ENCODE measurements at regions not wholly inside any gene's neighbourhood (a gene's known extent, or its start where the extent isn't known, plus 50 kb on each side); places are given as distances from the start of the nearest gene placed in this dataset.
A peak's percentile ranks its signal among the peaks of the same experiment; 100 is the strongest.
"Not testable (repeated sequence)": the region's sequence is repeated elsewhere in the genome, so short reads cannot be mapped to it uniquely, and the experiment has no call there.

DNA sequence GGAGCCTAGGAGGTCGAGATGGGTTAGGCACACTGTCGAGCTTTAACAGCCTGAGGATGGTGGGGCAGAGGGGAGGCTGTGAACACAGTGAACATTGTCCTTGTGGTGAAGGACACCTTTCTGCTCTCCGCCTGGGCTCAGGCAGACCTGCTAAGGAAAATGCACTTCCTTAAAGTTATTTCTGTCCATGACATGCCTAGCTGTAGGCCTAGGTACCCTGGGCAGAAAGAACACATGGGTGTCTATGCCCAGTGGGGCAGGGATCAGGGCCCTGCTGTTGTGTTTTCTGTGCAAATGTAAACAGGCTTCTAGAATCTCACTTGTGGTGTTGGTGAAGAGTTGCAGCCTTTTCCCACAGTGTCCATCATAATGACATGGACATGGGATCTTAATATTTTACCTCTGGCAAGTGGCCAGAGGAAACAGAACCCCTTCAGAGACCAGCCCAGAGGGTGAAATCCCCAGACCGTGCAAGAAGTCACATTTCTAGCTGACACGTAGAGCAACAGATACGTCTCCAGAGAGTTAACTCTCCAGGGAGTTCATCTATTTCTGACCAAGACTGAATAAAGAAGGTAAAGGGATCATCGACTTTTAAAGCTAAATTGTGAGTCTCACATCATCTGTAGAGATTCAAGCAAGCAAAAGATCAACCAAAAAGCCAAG lies 79.2 kb downstream of the C9orf152 start:
- DNase-seq = no peak

DNA sequence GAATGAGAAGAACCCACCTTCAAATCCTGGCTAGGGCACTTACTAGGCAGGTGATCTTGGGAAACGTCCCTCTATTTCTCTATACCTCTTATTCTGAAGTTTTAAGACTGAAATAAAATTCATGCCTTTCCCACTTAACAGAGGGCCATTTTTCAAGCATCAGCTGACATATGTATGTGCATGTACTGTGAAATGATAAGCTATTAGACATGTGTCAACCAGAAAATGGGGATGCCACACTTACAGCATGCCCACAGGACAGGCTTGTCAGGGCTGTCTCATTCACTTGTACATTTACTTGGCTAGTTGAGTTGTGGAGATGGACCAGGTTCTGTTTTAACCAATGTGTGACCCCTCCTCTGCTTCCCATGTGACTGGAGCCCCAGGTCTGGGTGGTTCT lies 78.5 kb downstream of the C9orf152 start:
- no peak for DNase-seq

DNA sequence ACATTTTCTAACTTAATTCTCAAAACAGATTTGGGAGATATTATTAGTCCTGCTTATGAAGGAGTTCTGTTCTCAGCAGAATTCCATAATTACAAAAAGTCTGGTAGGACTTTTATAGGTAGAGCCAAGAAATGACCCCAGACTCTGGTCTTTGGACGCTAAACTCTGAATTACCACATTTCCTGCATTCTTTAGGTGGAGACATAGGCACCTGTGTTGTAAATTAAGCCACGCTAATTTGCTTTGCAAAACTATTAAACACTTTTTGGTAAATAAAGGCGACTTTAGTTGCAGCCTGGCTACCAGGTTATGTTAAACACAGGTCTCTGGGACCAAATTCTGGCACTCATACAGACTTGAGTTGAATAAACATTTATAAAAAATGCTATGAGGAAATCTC lies 77.7 kb downstream of the C9orf152 start:
- DNase-seq = no peak

DNA sequence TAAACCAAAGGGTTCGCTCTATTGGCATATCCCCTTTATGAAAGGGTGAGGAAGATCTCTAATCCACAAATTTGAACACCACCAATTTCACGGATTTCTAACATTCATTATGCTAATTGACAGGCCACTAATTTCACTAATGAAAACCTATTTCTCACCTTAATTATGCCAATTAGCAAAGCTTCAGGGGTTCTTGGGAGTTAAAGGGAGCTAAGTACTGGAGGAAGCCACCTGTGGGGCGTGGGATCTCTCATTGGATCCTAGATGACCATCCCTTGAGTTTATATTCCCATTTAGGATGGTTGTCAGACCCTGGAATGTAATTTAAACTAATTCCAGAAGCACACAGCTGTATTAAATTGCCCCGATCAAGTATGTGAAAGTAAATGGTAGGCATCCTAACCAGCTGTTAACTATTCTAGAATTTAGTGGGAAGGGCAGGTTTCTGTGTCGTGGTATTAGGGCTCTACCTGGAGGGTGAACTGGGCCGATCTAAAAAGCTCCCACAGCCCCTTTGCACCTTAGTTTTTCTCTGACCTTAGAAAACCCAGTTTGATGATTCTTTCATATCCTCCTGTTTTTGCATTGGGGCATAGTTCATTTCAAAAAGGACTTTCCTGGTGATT lies 77.1 kb downstream of the C9orf152 start:
- no peak for DNase-seq

DNA sequence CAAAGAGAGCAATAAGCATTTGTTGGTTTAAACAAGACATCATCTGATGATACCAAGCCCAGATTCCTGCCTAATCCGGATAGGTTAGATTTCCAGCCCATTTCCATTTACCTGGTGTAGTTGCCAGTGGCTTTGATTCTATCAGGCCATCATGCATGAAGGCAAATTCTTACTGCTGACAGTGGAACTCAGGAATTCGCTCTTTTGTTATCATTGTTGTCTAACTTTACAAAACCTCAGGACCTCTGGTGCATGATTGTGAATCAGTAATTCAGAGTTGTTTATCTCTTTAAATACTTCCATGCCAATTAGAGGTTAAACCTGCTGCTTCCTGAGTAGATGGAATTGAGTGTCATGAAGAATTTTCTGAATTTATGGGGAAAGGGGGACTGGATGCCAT lies 76.5 kb downstream of the C9orf152 start:
- DNase-seq = no peak

DNA sequence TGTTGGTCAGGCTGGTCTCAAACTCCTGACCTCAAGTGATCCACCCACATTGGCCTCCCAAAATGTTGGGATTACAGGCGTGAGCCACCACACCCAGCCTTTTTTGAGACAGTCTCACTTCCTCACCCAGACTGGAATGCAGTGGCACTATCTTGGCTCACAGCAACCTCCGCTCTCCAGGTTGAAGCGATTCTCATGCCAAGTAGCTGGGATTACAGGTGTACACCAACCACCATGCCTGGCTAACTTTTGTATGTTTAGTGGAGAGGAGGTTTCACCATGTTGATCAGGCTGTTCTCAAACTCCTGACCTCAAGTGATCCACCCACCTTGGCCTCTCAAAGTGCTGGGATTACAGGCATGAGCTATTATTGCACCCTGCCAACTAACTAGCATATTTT lies 75.4 kb downstream of the C9orf152 start:
- DNase-seq = not testable (repeated sequence)

DNA sequence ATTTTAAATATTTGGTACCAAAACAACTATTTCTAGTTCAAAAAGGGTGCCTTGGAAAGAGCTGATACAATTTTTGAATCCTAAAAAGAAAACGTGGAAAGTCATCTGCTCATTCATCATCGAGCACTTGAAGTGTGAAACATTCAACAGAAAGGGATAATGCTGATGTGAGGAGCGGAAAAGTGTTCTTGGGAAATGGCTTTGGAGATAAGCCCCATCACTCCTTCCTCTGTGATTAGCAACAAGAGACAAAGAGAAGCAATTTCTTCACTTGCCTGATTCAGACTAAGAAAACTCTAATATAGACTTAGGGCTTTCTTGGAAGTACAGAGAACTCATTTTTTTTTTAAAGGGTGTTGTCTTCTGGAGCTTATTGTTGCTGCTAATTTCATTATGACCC lies 74.9 kb downstream of the C9orf152 start:
- DNase-seq = no peak

DNA sequence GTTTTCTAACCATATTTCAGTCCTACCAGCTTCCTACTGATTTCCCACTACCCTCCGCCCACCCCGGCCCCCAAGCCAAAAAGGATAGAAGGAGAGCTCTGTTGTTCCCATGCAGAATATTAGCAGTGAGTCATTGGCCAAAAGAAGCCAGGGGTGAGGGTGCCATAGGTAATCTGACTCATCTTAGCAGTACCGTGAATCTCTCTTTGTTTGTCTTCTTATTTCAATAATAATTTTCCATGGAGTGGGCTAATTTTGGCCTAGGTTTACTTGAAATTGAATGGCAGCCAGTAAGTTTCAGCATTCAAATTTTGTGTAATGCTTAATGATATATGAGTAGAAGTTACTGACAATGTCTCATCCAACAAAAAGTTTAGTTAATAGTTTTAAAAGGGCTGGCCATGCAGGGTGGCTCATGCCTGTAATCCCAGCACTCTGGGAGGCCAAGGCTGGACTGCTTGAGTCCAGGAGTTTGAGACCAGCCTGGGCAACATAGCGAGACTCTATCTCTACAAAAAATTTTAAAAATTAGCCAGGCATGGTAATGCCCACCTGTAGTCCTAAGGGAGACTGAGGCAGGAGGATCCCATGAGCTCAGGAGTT lies 74.2 kb downstream of the C9orf152 start:
- DNase-seq = no peak

DNA sequence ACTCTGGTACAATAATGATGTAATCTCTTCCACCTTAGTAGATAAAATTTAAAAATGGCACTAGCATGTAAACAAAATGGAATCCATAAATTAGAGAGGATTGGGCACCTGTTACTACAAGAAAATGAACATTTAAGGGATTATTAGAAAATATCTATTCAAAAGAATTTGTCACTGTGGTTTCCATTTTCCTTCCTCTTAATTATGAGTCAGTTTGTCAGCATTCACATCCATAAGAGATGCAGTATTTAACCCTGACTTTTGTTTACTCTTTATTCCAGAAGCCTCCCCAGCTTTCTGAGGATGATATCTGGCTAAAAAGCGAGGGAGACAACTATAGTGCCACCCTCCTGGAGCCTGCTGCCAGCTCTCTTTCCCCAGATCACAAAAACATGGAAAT lies 72.1 kb downstream of the C9orf152 start:
- DNase-seq = no peak

DNA sequence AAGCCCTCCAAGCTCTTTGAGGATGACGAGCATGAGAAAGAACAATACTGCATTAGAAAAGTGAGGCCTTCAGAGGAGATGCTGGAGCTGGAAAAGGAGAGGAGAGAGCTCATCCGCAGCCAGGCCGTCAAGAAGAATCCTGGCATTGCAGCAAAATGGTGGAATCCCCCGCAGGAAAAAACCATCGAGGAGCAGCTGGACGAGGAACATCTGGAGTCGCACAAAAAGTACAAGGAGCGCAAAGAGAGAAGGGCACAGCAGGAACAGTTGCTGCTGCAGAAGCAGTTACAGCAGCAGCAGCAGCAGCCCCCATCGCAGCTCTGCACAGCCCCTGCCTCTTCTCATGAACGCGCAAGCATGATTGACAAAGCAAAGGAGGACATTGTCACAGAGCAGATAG lies 71.2 kb downstream of the C9orf152 start:
- no peak for DNase-seq

DNA sequence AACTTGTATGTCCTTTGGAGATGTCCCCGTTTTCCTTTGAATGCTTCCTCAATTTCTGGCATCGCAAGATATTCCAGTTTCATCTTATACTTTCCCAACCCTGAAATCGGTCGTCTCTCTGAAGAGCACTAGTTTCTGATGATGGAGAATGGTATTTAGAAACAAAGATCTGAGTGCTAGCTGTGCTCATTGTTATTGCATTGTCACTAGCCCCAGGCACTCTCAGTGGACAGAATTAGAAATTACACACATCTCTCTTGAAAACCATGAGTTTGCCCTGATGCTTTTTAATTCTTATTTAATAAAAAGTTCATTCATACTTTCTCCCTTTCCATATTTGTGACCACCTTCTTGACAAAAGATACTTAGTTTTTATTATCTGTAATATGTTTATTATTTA lies 67.7 kb downstream of the C9orf152 start:
- no peak for DNase-seq

DNA sequence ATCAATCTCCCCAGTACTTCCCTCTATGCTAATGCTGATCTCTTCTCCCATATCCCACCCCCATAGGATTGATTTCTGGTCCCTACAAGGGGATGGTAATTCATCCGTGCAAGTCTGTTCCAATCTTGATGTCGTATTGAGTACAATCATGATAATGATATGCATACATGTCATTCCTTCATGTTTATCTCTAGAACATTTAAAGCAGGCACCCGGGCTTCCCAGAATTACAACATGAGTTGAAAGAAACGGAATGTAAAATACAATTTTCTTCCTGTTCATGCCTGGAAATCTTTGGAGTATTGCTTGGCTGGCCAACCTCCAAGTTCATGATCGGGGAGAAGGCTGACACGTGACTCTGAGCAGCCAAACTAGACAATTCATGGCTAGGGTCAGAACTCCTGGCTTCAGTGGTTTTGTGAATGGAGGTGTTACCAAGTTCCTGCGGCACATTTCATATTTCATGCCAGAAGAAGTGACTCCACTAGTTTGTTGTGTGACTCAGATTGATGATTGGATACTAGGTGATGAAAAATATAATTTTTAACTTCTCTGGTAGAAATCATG lies 66.6 kb downstream of the C9orf152 start:
- DNase-seq = no peak

DNA sequence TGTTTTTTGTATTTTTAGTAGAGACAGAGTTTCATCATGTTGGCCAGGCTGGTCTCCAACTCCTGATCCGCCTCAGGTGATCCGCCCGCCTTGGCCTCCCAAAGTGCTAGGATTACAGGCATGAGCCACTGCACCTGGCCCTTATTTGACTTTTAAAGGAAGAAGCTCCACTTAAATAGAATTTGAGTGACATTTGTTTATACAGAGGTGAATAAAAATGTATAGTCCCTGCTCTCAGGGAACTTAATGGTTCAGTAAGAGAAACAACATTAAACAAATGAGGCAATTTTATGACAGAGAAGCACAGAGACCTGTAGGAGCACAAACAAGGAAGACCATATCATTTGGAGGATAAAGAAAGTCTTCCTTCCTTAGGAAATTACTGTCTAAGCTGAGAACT lies 65.7 kb downstream of the C9orf152 start:
- no peak for DNase-seq

DNA sequence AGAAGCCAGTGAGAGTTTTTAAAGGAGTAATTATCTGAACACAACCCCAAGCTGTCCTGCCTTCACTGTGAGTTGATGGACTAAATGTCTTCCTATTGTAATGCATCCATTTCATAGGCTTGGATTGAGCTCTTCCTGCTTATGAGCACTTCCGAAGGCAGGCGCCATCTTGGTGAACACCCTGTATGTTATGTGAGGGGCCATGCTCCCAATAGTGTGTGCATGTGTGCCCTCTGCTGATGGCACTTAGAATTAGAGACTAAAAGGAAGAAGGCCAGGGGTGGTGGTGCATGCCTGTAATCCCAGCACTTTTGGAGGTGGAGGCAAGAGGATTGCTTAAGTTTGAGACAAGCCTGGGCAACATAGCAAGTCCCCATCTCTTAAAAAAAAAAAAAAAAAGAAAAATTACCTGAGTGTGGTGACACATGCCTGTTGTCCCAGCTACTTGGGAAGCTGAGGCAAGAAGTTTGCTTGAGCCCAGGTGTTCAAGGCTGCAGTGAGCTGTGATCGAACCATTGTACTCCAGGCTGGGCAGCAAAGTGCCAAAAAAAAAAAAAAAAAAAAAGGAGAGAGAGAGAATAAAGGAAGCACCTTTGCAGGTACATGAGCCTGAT lies 65.0 kb downstream of the C9orf152 start:
- DNase-seq = no peak

DNA sequence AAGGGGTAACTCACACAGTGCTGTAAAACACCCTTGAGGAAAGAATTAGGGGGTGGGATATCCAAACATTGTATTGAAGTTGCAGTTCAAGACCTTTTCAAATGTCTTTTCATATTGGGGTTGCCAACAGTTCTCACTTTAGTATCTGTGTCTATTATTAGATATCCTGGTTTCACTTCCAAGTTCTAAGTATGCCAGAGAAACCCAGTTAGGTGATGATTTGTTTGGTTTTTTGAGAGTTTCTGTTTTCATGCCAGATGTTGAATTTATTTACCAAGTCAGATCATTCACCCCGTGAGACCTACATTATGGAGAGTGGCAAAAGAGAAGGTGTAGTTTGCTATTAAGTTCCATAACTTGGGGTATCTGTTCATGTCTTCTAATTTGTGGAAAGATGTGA lies 64.5 kb downstream of the C9orf152 start:
- no peak for DNase-seq

DNA sequence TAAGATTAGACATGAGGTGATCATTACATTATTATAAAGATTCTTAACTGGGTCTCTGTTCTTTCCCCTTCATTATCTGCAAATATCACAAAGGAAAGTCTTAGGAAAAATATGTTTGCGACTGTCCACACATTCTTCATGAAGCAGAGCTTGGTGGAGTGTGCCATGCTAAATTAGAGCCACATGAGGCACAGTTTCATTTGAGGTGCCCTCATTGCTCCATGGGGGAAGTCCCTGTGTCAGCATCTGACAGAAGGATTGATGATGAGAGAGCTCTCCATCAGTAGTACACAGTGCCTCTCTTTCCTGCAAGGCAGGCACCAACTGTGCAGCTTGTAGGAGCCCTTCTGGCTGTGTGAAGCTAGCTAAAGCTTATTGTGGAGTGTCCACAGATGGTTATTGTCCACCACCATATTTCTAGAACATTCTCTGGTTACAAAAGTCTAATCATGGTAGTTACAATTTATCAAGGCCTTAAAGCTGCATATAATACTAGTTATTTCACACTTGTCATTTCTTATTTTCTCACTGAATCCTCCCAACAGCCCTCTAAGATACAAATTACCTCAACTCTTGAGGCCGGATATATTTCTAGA lies 63.9 kb downstream of the C9orf152 start:
- DNase-seq = peak; percentile 38 to 43

DNA sequence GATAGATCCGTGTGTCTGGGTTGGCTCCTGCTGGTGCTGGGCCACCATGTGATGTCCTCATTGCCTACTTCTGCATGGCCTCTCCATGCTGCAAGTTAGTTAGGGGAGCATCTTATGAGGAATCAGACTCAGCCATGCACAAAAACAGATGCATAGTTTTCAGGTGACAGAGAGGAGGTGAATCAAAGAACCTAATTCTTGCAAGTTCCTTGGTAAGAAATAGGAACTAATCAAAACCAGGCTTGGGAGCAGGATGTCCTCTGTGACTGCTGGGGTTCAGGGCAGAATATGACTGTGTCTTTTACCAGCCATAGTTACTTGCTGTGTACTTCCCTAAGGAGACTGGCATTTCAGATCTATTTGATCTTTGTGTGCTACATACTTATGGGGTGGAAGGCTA lies 61.6 kb downstream of the C9orf152 start:
- DNase-seq = no peak

DNA sequence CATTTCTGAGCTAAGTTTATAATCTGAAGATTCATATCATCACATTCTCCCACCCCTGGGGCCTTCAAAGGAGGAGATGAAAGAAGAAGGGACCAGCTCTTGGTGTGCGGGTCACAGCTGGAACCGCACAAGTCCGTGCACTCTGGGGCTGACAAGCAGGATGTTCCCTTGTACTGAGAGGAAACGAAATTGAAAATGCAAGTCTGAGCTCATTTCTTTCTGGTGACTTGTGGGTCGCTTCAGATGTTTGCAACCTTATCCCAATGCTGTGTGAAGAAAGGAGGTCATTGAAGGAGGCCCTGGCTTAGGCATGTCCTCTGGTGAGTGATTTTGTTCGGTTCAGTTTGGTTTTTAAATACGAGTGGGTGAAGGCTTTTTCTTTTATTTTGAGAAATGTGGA lies 59.6 kb downstream of the C9orf152 start:
- DNase-seq = peak; percentile 63 to 73

DNA sequence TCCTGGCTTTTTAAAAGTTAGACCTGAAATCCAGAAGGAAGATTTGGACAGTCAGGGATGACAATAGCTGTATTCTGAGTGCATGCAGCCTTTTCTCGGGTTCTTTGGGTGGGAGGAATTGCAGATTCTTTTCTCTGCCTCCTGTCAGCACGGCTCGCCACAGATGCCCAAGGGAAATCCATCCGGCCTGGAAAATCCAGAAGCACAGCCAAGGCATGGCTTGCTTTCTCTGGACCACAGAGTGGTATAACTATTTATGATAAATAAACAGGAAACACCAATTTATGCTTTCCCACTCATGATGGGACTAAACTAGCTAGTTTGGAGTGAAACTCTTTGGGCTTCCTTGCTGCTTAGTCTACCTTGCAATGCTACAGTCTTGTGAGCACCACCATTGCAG lies 59.1 kb downstream of the C9orf152 start:
- no peak for DNase-seq

Measured in activated CD4-positive, alpha-beta T cell treated with anti-CD3 and anti-CD28 coated beads, Interleukin-2, amount 50 U/mL, for 48 hours (primary cell).